B cell (primary cell): ENCODE measurements at regions not wholly inside any gene's neighbourhood (a gene's known extent, or its start where the extent isn't known, plus 50 kb on each side); places are given as distances from the start of the nearest gene placed in this dataset.

Experiments used
- EZH2 ChIP-seq: IDR thresholded peaks from 2 replicates; pipeline ENCODE4 v1.6.1; 2012; ENCODE audit warnings: borderline replicate concordance, low read depth, mild to moderate bottlenecking, moderate library complexity, low read length; ENCODE audit not compliant: insufficient read depth, poor library complexity, severe bottlenecking
- TF ChIP-seq, protein P1 (sequence below): fragments of 200-600 bp; IDR thresholded peaks from one replicate; pipeline ENCODE4 v1.8.0; 2022; ENCODE audit warnings: antibody characterized with exemption, mild to moderate bottlenecking

- TF ChIP-seq, protein P1, sequence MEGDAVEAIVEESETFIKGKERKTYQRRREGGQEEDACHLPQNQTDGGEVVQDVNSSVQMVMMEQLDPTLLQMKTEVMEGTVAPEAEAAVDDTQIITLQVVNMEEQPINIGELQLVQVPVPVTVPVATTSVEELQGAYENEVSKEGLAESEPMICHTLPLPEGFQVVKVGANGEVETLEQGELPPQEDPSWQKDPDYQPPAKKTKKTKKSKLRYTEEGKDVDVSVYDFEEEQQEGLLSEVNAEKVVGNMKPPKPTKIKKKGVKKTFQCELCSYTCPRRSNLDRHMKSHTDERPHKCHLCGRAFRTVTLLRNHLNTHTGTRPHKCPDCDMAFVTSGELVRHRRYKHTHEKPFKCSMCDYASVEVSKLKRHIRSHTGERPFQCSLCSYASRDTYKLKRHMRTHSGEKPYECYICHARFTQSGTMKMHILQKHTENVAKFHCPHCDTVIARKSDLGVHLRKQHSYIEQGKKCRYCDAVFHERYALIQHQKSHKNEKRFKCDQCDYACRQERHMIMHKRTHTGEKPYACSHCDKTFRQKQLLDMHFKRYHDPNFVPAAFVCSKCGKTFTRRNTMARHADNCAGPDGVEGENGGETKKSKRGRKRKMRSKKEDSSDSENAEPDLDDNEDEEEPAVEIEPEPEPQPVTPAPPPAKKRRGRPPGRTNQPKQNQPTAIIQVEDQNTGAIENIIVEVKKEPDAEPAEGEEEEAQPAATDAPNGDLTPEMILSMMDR: no peak
- TF ChIP-seq EZH2: no peak
These were observed 69.5 kb upstream of the PRICKLE2 start for GRCh38 chr3:64294771-64295170.
